Natural killer cell (primary cell): ENCODE measurements at regions not wholly inside any gene's neighbourhood (a gene's known extent, or its start where the extent isn't known, plus 50 kb on each side); places are given as distances from the start of the nearest gene placed in this dataset.
"Not testable (repeated sequence)": the region's sequence is repeated elsewhere in the genome, so short reads cannot be mapped to it uniquely, and the experiment has no call there.

Source experiments
- ATAC-seq, 3 donors: fragments of 150-1000 bp in 2 of 3; fragments of 200-7000 bp in 1 of 3; cut with Tn5 transposase; 1 replicate in 1 of 3; 2 replicates in 2 of 3; pipeline ENCODE4 v1.10.0; 2021; ENCODE audit warnings: mild to moderate bottlenecking in 2 of 3, moderate library complexity in 2 of 3
- DNase-seq, 2 donors: peaks; one replicate each; pipeline versions ENCODE4 v3.0.0 to v3.0.0-alpha.2; 2013 to 2021; ENCODE audit warnings: mixed read lengths in 1 of 2
- H3K27ac ChIP-seq: one replicate; pipeline ENCODE4 v1.5.1; 2013; ENCODE audit warnings: mild to moderate bottlenecking, low read length
- H3K27me3 ChIP-seq: one replicate; pipeline ENCODE4 v1.6.1; 2013; ENCODE audit warnings: low read length; ENCODE audit not compliant: control insufficient read depth, insufficient read depth
- H3K36me3 ChIP-seq: one replicate; pipeline ENCODE4 v1.6.1; 2013; ENCODE audit warnings: low read length; ENCODE audit not compliant: control insufficient read depth, insufficient read depth
- H3K4me1 ChIP-seq: one replicate; pipeline ENCODE4 v1.6.1; 2013; ENCODE audit warnings: low read length; ENCODE audit not compliant: control insufficient read depth, insufficient read depth
- H3K4me3 ChIP-seq: one replicate; pipeline ENCODE4 v1.5.1; 2013; ENCODE audit warnings: low read length
- H3K9me3 ChIP-seq: one replicate; pipeline ENCODE4 v1.6.1; 2013; ENCODE audit warnings: low read length; ENCODE audit not compliant: control insufficient read depth, insufficient read depth
- H3K27ac Mint-ChIP-seq, 2 donors: one replicate each; pipeline ENCODE4 v1.8.0; 2022; ENCODE audit warnings: mild to moderate bottlenecking in 2 of 2, mixed read lengths in 2 of 2, moderate library complexity in 1 of 2
- H3K27me3 Mint-ChIP-seq, 2 donors: one replicate each; pipeline ENCODE4 v1.8.0; 2022; ENCODE audit warnings: low read depth in 2 of 2, mixed read lengths in 2 of 2
- H3K36me3 Mint-ChIP-seq: one replicate; pipeline ENCODE4 v1.8.0; 2022; ENCODE audit warnings: mixed read lengths
- H3K4me1 Mint-ChIP-seq, 2 donors: one replicate each; pipeline ENCODE4 v1.8.0; 2022; ENCODE audit warnings: mixed read lengths in 2 of 2
- H3K4me3 Mint-ChIP-seq: one replicate; pipeline ENCODE4 v1.8.0; 2022; ENCODE audit warnings: mild to moderate bottlenecking, moderate library complexity, mixed read lengths
- H3K9me3 Mint-ChIP-seq, 2 donors: one replicate each; pipeline ENCODE4 v1.8.0; 2022; ENCODE audit warnings: mixed read lengths in 2 of 2
- CTCF ChIP-seq: fragments of 200-600 bp; IDR thresholded peaks from one replicate; pipeline ENCODE4 v1.8.0; 2022; ENCODE audit warnings: antibody characterized with exemption
- WGBS: methylation state at CpG from one replicate; pipeline ENCODE4 v1.1.7; 2013; ENCODE audit warnings: missing lambda C conversion rate; ENCODE audit not compliant: insufficient coverage; 5-methylcytosine and 5-hydroxymethylcytosine counted together
- intact Hi-C: fragments of 100-400 bp; cut with micrococcal nuclease; formaldehyde crosslinking; loops from one replicate; pipeline ENCODE4 v1.14.2; 2022

GRCh38 chr7:85682833-85683620 lies 496.2 kb upstream of the SEMA3D start:
- Histone ChIP-seq H3K4me1 (no peaks in the 10 kb centered on the region), H3K27ac (no peak overlapping the region), H3K4me3 (no peak overlapping the region), H3K9me3 (peaks cover 27% of the 10 kb centered on the region), H3K36me3 (no peaks in the 10 kb centered on the region), H3K27me3 (no peaks in the 10 kb centered on the region)
- no peak overlapping the region for H3K4me3 Mint-ChIP-seq
- no peak for ATAC-seq
- H3K36me3 Mint-ChIP-seq: peaks cover 12% of the 10 kb centered on the region
- H3K9me3 Mint-ChIP-seq: peaks cover 11 to 16% of the 10 kb centered on the region in 2 donors
- no peak overlapping the region for H3K27ac Mint-ChIP-seq
- no peaks in the 10 kb centered on the region for H3K27me3 Mint-ChIP-seq
- intact Hi-C loops: no loop called here
- DNase-seq: no peak
- H3K4me1 Mint-ChIP-seq: no peaks in the 10 kb centered on the region
- no CpG with 5 or more reads among the region's 1 CpG for WGBS
- TF ChIP-seq CTCF: no peak

GRCh38 chr7:85681241-85681640 lies 494.4 kb upstream of the SEMA3D start:
- no peak for TF ChIP-seq CTCF
- no peaks in the 10 kb centered on the region for H3K27me3 ChIP-seq
- H3K36me3 ChIP-seq: no peaks in the 10 kb centered on the region
- peaks cover 22% of the 10 kb centered on the region for H3K9me3 ChIP-seq
- 100% methylated on average over 1 of the region's 2 CpGs for WGBS
- intact Hi-C loops: no loop called here
- H3K27ac ChIP-seq: no peak overlapping the region
- DNase-seq: no peak
- no peak overlapping the region for H3K27ac Mint-ChIP-seq
- H3K36me3 Mint-ChIP-seq: peaks cover 18% of the 10 kb centered on the region
- no peak overlapping the region for H3K4me3 ChIP-seq
- no peaks in the 10 kb centered on the region for H3K4me1 ChIP-seq
- H3K27me3 Mint-ChIP-seq: no peaks in the 10 kb centered on the region
- H3K9me3 Mint-ChIP-seq: peaks cover 17 to 18% of the 10 kb centered on the region in 2 donors
- H3K4me3 Mint-ChIP-seq: no peak overlapping the region
- H3K4me1 Mint-ChIP-seq: no peaks in the 10 kb centered on the region
- no peak for ATAC-seq

- H3K36me3 ChIP-seq, H3K4me1 Mint-ChIP-seq, H3K4me3 ChIP-seq, intact Hi-C loops, H3K27ac Mint-ChIP-seq, H3K4me1 ChIP-seq, H3K27me3 ChIP-seq, ATAC-seq, H3K27ac ChIP-seq, H3K4me3 Mint-ChIP-seq, H3K27me3 Mint-ChIP-seq, DNase-seq: not testable (repeated sequence)
- H3K36me3 Mint-ChIP-seq: peaks cover 11% of the 10 kb centered on the region
- H3K9me3 Mint-ChIP-seq: peaks cover 10 to 20% of the 10 kb centered on the region in 2 donors
- H3K9me3 ChIP-seq: peaks cover 13% of the 10 kb centered on the region
- WGBS: 76% methylated on average over 2 of the region's 2 CpGs
Observed at GRCh38 chr7:85675093-85675492, 488.2 kb upstream of the SEMA3D start.

GRCh38 chr7:85673876-85674275 lies 487.0 kb upstream of the SEMA3D start:
- Mint-ChIP-seq H3K4me1 (no peaks in the 10 kb centered on the region), H3K27ac (no peak overlapping the region), H3K9me3 (peaks cover 8 to 18% of the 10 kb centered on the region in 2 donors), H3K27me3 (no peaks in the 10 kb centered on the region), H3K4me3 (no peak overlapping the region), H3K36me3 (peaks cover 7% of the 10 kb centered on the region)
- WGBS: 75% methylated on average over 1 of the region's 2 CpGs
- no peaks in the 10 kb centered on the region for H3K36me3 ChIP-seq
- no peak for ATAC-seq
- no peak for TF ChIP-seq CTCF
- intact Hi-C loops: no loop called here
- peaks cover 2% of the 10 kb centered on the region for H3K9me3 ChIP-seq
- H3K4me1 ChIP-seq: no peaks in the 10 kb centered on the region
- no peaks in the 10 kb centered on the region for H3K27me3 ChIP-seq
- no peak for DNase-seq
- H3K4me3 ChIP-seq: no peak overlapping the region
- H3K27ac ChIP-seq: no peak overlapping the region
